ENCODE measurements at regions not wholly inside any gene's neighbourhood (a gene's known extent, or its start where the extent isn't known, plus 50 kb on each side); places are given as distances from the start of the nearest gene placed in this dataset.
"Not testable (repeated sequence)": the region's sequence is repeated elsewhere in the genome, so short reads cannot be mapped to it uniquely, and the experiment has no call there.

GRCh38 chr3:195984392-195985030, 76.2 kb upstream of the TNK2 start:
- DNase-seq, H3K27me3 ChIP-seq: not testable (repeated sequence)

GRCh38 chr3:195983880-195984279, 75.5 kb upstream of the TNK2 start:
- DNase-seq; H3K9me3 ChIP-seq; H3K4me3 ChIP-seq (ENCODE audit: low read depth, low read length); H3K27me3 ChIP-seq; H3K4me1 ChIP-seq; H3K36me3 ChIP-seq: not testable (repeated sequence)

More at GRCh38 chr3:195984392-195985030, 76.2 kb upstream of the TNK2 start:
- not testable (repeated sequence) for H3K4me3 ChIP-seq (ENCODE audit: low read depth, low read length); H3K4me1 ChIP-seq; H3K9me3 ChIP-seq; H3K36me3 ChIP-seq

- not testable (repeated sequence) for H3K4me3 ChIP-seq (ENCODE audit: low read depth, low read length); DNase-seq; H3K9me3 ChIP-seq; H3K27me3 ChIP-seq; H3K36me3 ChIP-seq; H3K4me1 ChIP-seq
Measured at GRCh38 chr3:195982754-195983153, 74.4 kb upstream of the TNK2 start.

- H3K27me3 ChIP-seq; H3K9me3 ChIP-seq; DNase-seq; H3K36me3 ChIP-seq; H3K4me1 ChIP-seq; H3K4me3 ChIP-seq (ENCODE audit: low read depth, low read length): not testable (repeated sequence)
Measured at GRCh38 chr3:195981778-195982177, 73.4 kb upstream of the TNK2 start.

- H3K27me3 ChIP-seq; H3K4me1 ChIP-seq; H3K9me3 ChIP-seq; H3K4me3 ChIP-seq (ENCODE audit: low read depth, low read length); DNase-seq; H3K36me3 ChIP-seq: not testable (repeated sequence)
Measured at GRCh38 chr3:195979877-195980276, 71.5 kb upstream of the TNK2 start.

GRCh38 chr3:195978585-195978984, 70.2 kb upstream of the TNK2 start:
- H3K4me3 ChIP-seq (ENCODE audit: low read depth, low read length); H3K9me3 ChIP-seq; DNase-seq: not testable (repeated sequence)

GRCh38 chr3:195976876-195977275, 68.5 kb upstream of the TNK2 start:
- DNase-seq; H3K9me3 ChIP-seq; H3K36me3 ChIP-seq; H3K4me1 ChIP-seq; H3K27me3 ChIP-seq; H3K4me3 ChIP-seq (ENCODE audit: low read depth, low read length): not testable (repeated sequence)

More at GRCh38 chr3:195978585-195978984, 70.2 kb upstream of the TNK2 start:
- not testable (repeated sequence) for H3K36me3 ChIP-seq, H3K27me3 ChIP-seq, H3K4me1 ChIP-seq

- not testable (repeated sequence) for H3K4me3 ChIP-seq (ENCODE audit: low read depth, low read length); H3K4me1 ChIP-seq; H3K36me3 ChIP-seq; DNase-seq; H3K9me3 ChIP-seq; H3K27me3 ChIP-seq
Measured at GRCh38 chr3:195974281-195974680, 65.9 kb upstream of the TNK2 start.

GRCh38 chr3:195970873-195971272, 62.5 kb upstream of the TNK2 start:
- DNase-seq; H3K9me3 ChIP-seq; H3K27me3 ChIP-seq; H3K4me3 ChIP-seq (ENCODE audit: low read depth, low read length); H3K4me1 ChIP-seq; H3K36me3 ChIP-seq: not testable (repeated sequence)

GRCh38 chr3:195969838-195970776, 61.8 kb upstream of the TNK2 start:
- not testable (repeated sequence) for H3K4me1 ChIP-seq; H3K36me3 ChIP-seq; H3K4me3 ChIP-seq (ENCODE audit: low read depth, low read length); H3K9me3 ChIP-seq; H3K27me3 ChIP-seq; DNase-seq

- H3K36me3 ChIP-seq; H3K4me3 ChIP-seq (ENCODE audit: low read depth, low read length); H3K27me3 ChIP-seq; H3K4me1 ChIP-seq; DNase-seq; H3K9me3 ChIP-seq: not testable (repeated sequence)
Measured at GRCh38 chr3:195969341-195969740, 61.0 kb upstream of the TNK2 start.

- not testable (repeated sequence) for H3K4me3 ChIP-seq (ENCODE audit: low read depth, low read length); H3K36me3 ChIP-seq; H3K9me3 ChIP-seq; H3K27me3 ChIP-seq; DNase-seq; H3K4me1 ChIP-seq
Measured at GRCh38 chr3:195968104-195968503, 59.8 kb upstream of the TNK2 start.

- H3K4me1 ChIP-seq; H3K4me3 ChIP-seq (ENCODE audit: low read depth, low read length); DNase-seq; H3K27me3 ChIP-seq; H3K36me3 ChIP-seq; H3K9me3 ChIP-seq: not testable (repeated sequence)
Measured at GRCh38 chr3:195967387-195967720, 59.0 kb upstream of the TNK2 start.

GRCh38 chr3:195966563-195967386, 58.4 kb upstream of the TNK2 start:
- not testable (repeated sequence) for H3K9me3 ChIP-seq; H3K36me3 ChIP-seq; H3K4me1 ChIP-seq; H3K27me3 ChIP-seq; H3K4me3 ChIP-seq (ENCODE audit: low read depth, low read length); DNase-seq

GRCh38 chr3:195965217-195965616, 56.9 kb upstream of the TNK2 start:
- H3K27me3 ChIP-seq; H3K9me3 ChIP-seq; H3K4me3 ChIP-seq (ENCODE audit: low read depth, low read length); DNase-seq; H3K4me1 ChIP-seq; H3K36me3 ChIP-seq: not testable (repeated sequence)
